Endodermal cell (in vitro differentiated cells): ENCODE measurements at regions not wholly inside any gene's neighbourhood (a gene's known extent, or its start where the extent isn't known, plus 50 kb on each side); places are given as distances from the start of the nearest gene placed in this dataset.

Source experiments
- DNase-seq: peaks from one replicate; pipeline ENCODE4 v3.0.0-alpha.2; 2017
- H3K27ac ChIP-seq: 2 replicates; pipeline ENCODE4 v1.5.1; 2013; ENCODE audit warnings: mild to moderate bottlenecking, low read depth, low read length, moderate library complexity
- H3K27me3 ChIP-seq: 2 replicates; pipeline ENCODE4 v1.6.1; 2013; ENCODE audit warnings: mild to moderate bottlenecking, low read length, moderate library complexity; ENCODE audit not compliant: insufficient read depth, control insufficient read depth, poor library complexity, severe bottlenecking
- H3K36me3 ChIP-seq: 2 replicates; pipeline ENCODE4 v1.7.0; 2013; ENCODE audit warnings: mild to moderate bottlenecking, low read length, moderate library complexity; ENCODE audit not compliant: control insufficient read depth, insufficient read depth
- H3K4me1 ChIP-seq: one replicate; pipeline ENCODE4 v1.7.0; 2013; ENCODE audit warnings: low read length; ENCODE audit not compliant: control insufficient read depth, insufficient read depth
- H3K4me3 ChIP-seq: 2 replicates; pipeline ENCODE4 v1.5.1; 2013; ENCODE audit warnings: mild to moderate bottlenecking, low read length, moderate library complexity
- H3K9ac ChIP-seq: 2 replicates; pipeline ENCODE4 v1.6.1; 2013; ENCODE audit warnings: mild to moderate bottlenecking, low read length, moderate library complexity; ENCODE audit not compliant: poor library complexity, severe bottlenecking; ENCODE audit errors: extremely low read depth
- H3K9me3 ChIP-seq: 2 replicates; pipeline ENCODE4 v1.6.1; 2013; ENCODE audit warnings: mild to moderate bottlenecking, low read length, moderate library complexity; ENCODE audit not compliant: control insufficient read depth
- H3K27ac Mint-ChIP-seq: 2 replicates; pipeline ENCODE4 v1.8.0; 2020; ENCODE audit warnings: mixed read lengths
- H3K27me3 Mint-ChIP-seq: 2 replicates; pipeline ENCODE4 v1.8.0; 2021; ENCODE audit warnings: mild to moderate bottlenecking, mixed read lengths; ENCODE audit not compliant: insufficient read depth
- H3K36me3 Mint-ChIP-seq: 2 replicates; pipeline ENCODE4 v1.8.0; 2020; ENCODE audit warnings: low read depth, mixed read lengths
- H3K4me1 Mint-ChIP-seq: 2 replicates; pipeline ENCODE4 v1.8.0; 2020; ENCODE audit warnings: mixed read lengths
- H3K4me3 Mint-ChIP-seq: 2 replicates; pipeline ENCODE4 v1.8.0; 2020; ENCODE audit warnings: mild to moderate bottlenecking, moderate library complexity, mixed read lengths
- H3K9me3 Mint-ChIP-seq: 2 replicates; pipeline ENCODE4 v1.8.0; 2020; ENCODE audit warnings: mild to moderate bottlenecking, mixed read lengths
- WGBS, 2 experiments: methylation state at CpG; one replicate each; pipeline versions ENCODE4 v1.1.5 to v1.1.7; 2013; ENCODE audit warnings: missing lambda C conversion rate in 2 of 2, mixed read lengths in 1 of 2; ENCODE audit not compliant: insufficient coverage in 1 of 2, insufficient read length in 1 of 2; 5-methylcytosine and 5-hydroxymethylcytosine counted together
- TF ChIP-seq, protein P1 (sequence below): fragments of 200-600 bp; sonication (generic); conservative IDR thresholded peaks from 2 replicates; pipeline ENCODE4 v1.5.0; 2021; ENCODE audit warnings: antibody characterized with exemption, mild to moderate bottlenecking

DNA sequence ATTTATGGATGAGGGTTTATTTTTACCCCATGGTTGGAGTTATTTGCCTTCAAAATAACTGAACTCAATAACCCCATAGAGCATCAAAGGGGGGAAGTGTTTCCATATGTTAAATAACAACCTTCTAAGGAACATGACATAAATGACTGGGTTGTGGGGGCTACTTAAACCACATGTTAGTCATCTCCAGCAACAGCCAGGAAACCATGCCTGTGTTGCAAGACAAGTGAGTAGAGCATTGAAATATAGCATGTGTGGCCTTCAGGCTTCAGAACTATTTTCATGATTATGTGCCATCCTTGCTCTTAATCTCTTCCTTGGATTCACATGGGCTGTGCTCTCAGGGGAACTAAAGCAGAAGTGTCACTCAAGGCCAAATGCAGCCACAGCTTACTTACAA lies 431.2 kb downstream of the AGTPBP1 start:
- H3K4me1 Mint-ChIP-seq, result no peaks in the 10 kb centered on the region
- H3K9ac ChIP-seq, result no peak overlapping the region
- no peaks in the 10 kb centered on the region for H3K27me3 ChIP-seq
- no peak for DNase-seq
- peaks cover 38% of the 10 kb centered on the region for H3K9me3 ChIP-seq
- H3K9me3 Mint-ChIP-seq, result peaks cover 52% of the 10 kb centered on the region
- H3K27me3 Mint-ChIP-seq, result peaks cover 5% of the 10 kb centered on the region
- H3K36me3 Mint-ChIP-seq, result peaks cover 2% of the 10 kb centered on the region
- H3K27ac Mint-ChIP-seq, result no peak overlapping the region
- TF ChIP-seq, protein P1, sequence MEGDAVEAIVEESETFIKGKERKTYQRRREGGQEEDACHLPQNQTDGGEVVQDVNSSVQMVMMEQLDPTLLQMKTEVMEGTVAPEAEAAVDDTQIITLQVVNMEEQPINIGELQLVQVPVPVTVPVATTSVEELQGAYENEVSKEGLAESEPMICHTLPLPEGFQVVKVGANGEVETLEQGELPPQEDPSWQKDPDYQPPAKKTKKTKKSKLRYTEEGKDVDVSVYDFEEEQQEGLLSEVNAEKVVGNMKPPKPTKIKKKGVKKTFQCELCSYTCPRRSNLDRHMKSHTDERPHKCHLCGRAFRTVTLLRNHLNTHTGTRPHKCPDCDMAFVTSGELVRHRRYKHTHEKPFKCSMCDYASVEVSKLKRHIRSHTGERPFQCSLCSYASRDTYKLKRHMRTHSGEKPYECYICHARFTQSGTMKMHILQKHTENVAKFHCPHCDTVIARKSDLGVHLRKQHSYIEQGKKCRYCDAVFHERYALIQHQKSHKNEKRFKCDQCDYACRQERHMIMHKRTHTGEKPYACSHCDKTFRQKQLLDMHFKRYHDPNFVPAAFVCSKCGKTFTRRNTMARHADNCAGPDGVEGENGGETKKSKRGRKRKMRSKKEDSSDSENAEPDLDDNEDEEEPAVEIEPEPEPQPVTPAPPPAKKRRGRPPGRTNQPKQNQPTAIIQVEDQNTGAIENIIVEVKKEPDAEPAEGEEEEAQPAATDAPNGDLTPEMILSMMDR, result no peak
- H3K4me3 ChIP-seq, result no peak overlapping the region
- H3K36me3 ChIP-seq, result no peaks in the 10 kb centered on the region
- H3K4me3 Mint-ChIP-seq, result no peak overlapping the region
- no peak overlapping the region for H3K27ac ChIP-seq
- H3K4me1 ChIP-seq, result no peaks in the 10 kb centered on the region

DNA sequence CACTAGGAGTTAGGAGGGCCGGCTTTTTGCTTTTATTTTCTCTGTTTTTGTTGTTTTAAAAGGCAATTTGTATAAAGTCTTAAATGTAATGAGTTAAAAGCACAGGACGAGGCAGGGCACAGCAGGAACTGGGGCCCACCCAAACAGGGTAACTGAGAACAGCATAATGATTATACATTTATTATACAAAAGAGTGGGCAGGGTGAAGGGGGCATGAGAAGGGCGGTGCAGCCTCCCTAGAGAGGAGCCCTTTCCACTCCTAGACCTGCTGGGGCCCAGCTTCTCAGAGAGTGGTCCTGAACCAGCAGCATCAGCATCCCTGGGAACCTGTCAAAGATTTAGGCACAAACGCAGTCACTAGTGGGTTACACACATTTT lies 438.0 kb downstream of the AGTPBP1 start:
- Histone ChIP-seq H3K4me3 (no peak overlapping the region), H3K9me3 (peaks cover 2% of the 10 kb centered on the region), H3K27me3 (no peaks in the 10 kb centered on the region), H3K36me3 (no peaks in the 10 kb centered on the region), H3K9ac (no peak overlapping the region), H3K27ac (peak overlapping the region; percentile 74), H3K4me1 (no peaks in the 10 kb centered on the region)
- Mint-ChIP-seq H3K27me3 (peaks cover 16% of the 10 kb centered on the region), H3K4me1 (peaks cover 1% of the 10 kb centered on the region), H3K9me3 (peaks cover 2% of the 10 kb centered on the region), H3K36me3 (no peaks in the 10 kb centered on the region), H3K27ac (no peak overlapping the region), H3K4me3 (no peak overlapping the region)
- 94 to 100% methylated on average over 1 to 4 of the region's 4 CpGs for WGBS, 2 experiments
- DNase-seq, result no peak
- TF ChIP-seq, protein P1, result no peak

DNA sequence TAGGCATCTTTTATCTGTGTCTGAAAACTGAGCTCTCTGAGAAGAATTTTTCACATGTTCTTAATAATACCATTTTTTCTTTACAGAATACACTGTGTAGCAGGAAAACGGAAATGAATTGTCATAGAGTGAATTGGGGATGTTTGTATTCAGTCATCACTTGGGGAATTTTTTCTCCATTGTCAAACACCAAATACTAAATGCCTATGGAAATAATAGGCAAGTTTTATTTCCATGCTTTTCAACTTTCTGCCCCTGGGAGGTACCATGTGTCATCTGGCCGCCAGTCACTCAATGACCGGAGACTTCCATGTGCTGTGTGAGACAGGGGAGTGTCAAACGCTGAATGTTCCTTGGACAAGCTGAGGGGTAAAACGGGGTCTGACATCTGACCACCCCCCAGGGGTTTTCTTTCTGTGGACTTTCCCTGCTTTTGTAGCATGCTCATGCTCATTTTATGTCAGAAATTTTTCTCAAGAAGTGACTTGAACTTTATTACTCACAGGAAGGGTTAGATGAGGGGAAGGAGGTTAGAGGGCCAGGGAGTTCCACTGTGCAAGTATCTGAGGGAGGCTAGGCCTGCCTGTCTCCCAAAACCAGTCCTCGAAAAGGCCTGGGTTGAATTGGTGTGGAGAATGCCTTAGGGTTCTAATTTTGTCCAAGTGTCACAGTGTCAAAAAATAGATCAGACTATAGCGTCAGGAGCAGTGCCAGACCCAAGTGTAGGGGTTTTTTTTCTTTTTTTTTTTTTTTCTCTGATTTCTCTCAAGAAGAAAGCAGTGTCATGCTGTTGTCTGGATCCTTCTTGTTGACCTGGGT lies 438.6 kb downstream of the AGTPBP1 start:
- WGBS, 2 experiments, result 72 to 90% methylated on average over 5 to 7 of the region's 7 CpGs
- Mint-ChIP-seq H3K4me1 (peaks cover 1% of the 10 kb centered on the region), H3K27ac (no peak overlapping the region), H3K9me3 (peaks cover 2% of the 10 kb centered on the region), H3K36me3 (no peaks in the 10 kb centered on the region), H3K27me3 (peaks cover 18% of the 10 kb centered on the region), H3K4me3 (no peak overlapping the region)
- Histone ChIP-seq H3K27ac (peak overlapping the region; percentile 74), H3K27me3 (no peaks in the 10 kb centered on the region), H3K9ac (no peak overlapping the region), H3K36me3 (no peaks in the 10 kb centered on the region), H3K4me1 (no peaks in the 10 kb centered on the region), H3K4me3 (no peak overlapping the region), H3K9me3 (peaks cover 3% of the 10 kb centered on the region)
- TF ChIP-seq, protein P1, result no peak
- no peak for DNase-seq
